PFSK-1 (cell line): ENCODE measurements at regions not wholly inside any gene's neighbourhood (a gene's known extent, or its start where the extent isn't known, plus 50 kb on each side); places are given as distances from the start of the nearest gene placed in this dataset.

Experiments
- FOXP2 ChIP-seq: optimal IDR thresholded peaks from 2 replicates; pipeline ENCODE3; 2011; ENCODE audit warnings: borderline replicate concordance, control low read depth, inconsistent platforms; ENCODE audit not compliant: insufficient read depth; ENCODE audit errors: extremely low read length, extremely low read depth
- POLR2AphosphoS5 ChIP-seq: IDR thresholded peaks from 2 replicates; pipeline ENCODE4 v1.6.1; 2012; ENCODE audit warnings: low read depth, mild to moderate bottlenecking, control low read depth, low read length, moderate library complexity
- REST ChIP-seq, 2 experiments: IDR thresholded peaks; 2 replicates each; pipeline versions ENCODE4 v1.6.1 to v1.8.0; 2011 to 2012; ENCODE audit warnings: low read depth in 2 of 2, low read length in 2 of 2, control low read depth in 1 of 2, inconsistent platforms in 1 of 2, mild to moderate bottlenecking in 1 of 2, moderate library complexity in 1 of 2; ENCODE audit not compliant: insufficient read depth in 1 of 2
- SIN3A ChIP-seq: IDR thresholded peaks from 2 replicates; pipeline ENCODE4 v1.6.1; 2012; ENCODE audit warnings: mild to moderate bottlenecking, low read length, moderate library complexity, borderline replicate concordance; ENCODE audit not compliant: insufficient read depth
- TAF1 ChIP-seq: IDR thresholded peaks from 2 replicates; pipeline ENCODE4 v1.6.1; 2012; ENCODE audit warnings: low read length, control low read depth, borderline replicate concordance; ENCODE audit not compliant: insufficient read depth

GRCh38 chr10:108166401-108166800 lies 1001.9 kb upstream of the SORCS1 start:
- TF ChIP-seq TAF1 (no peak), REST (IDR thresholded peaks at IDR 0.05; ENCODE audit: insufficient read depth in 1 of 2, low read depth in 2 of 2, low read length in 2 of 2) (no peak), SIN3A (no peak), FOXP2 (no peak), POLR2AphosphoS5 (no peak)

- TF ChIP-seq SIN3A (no peak), REST (IDR thresholded peaks at IDR 0.05; ENCODE audit: insufficient read depth in 1 of 2, low read depth in 2 of 2, low read length in 2 of 2) (no peak), POLR2AphosphoS5 (no peak), FOXP2 (no peak), TAF1 (no peak)
Measured at GRCh38 chr10:108147346-108147745, 982.8 kb upstream of the SORCS1 start.

- TF ChIP-seq FOXP2 (no peak), POLR2AphosphoS5 (no peak), REST (IDR thresholded peaks at IDR 0.05; ENCODE audit: insufficient read depth in 1 of 2, low read depth in 2 of 2, low read length in 2 of 2) (no peak), TAF1 (no peak)
Measured at GRCh38 chr10:108141064-108141463, 976.6 kb upstream of the SORCS1 start.

GRCh38 chr10:108132303-108132702 lies 967.8 kb upstream of the SORCS1 start:
- TF ChIP-seq TAF1 (no peak), POLR2AphosphoS5 (no peak), REST (IDR thresholded peaks at IDR 0.05; ENCODE audit: insufficient read depth in 1 of 2, low read depth in 2 of 2, low read length in 2 of 2) (no peak), FOXP2 (no peak), SIN3A (no peak)

- TF ChIP-seq SIN3A (no peak), FOXP2 (no peak), TAF1 (no peak), REST (IDR thresholded peaks at IDR 0.05; ENCODE audit: insufficient read depth in 1 of 2, low read depth in 2 of 2, low read length in 2 of 2) (no peak), POLR2AphosphoS5 (no peak)
Measured at GRCh38 chr10:108130575-108130974, 966.1 kb upstream of the SORCS1 start.
